HUES6 (cell line): ENCODE measurements at regions not wholly inside any gene's neighbourhood (a gene's known extent, or its start where the extent isn't known, plus 50 kb on each side); places are given as distances from the start of the nearest gene placed in this dataset.

Experiments used
- H3K27ac ChIP-seq: 2 replicates; pipeline ENCODE4 v1.7.0; 2013; ENCODE audit warnings: low read depth, mild to moderate bottlenecking, low read length, inconsistent platforms
- H3K27me3 ChIP-seq: 2 replicates; pipeline ENCODE4 v1.6.1; 2013; ENCODE audit warnings: low read length; ENCODE audit not compliant: control insufficient read depth, insufficient read depth
- H3K36me3 ChIP-seq: 2 replicates; pipeline ENCODE4 v1.6.1; 2013; ENCODE audit warnings: low read length; ENCODE audit not compliant: control insufficient read depth, insufficient read depth
- H3K4me1 ChIP-seq: 2 replicates; pipeline ENCODE4 v1.6.1; 2013; ENCODE audit warnings: low read length; ENCODE audit not compliant: control insufficient read depth, insufficient read depth
- H3K4me3 ChIP-seq: 2 replicates; pipeline ENCODE4 v1.5.1; 2013; ENCODE audit warnings: low read depth, low read length
- H3K9ac ChIP-seq: one replicate; pipeline ENCODE4 v1.6.1; 2013; ENCODE audit warnings: mild to moderate bottlenecking, low read length
- H3K9me3 ChIP-seq: 2 replicates; pipeline ENCODE4 v1.6.1; 2013; ENCODE audit warnings: low read depth, low read length; ENCODE audit not compliant: control insufficient read depth, insufficient read depth

GRCh38 chr13:80235967-80236302, 105.0 kb downstream of the SPRY2 start:
- Histone ChIP-seq H3K9ac (no peak overlapping the region), H3K36me3 (no peaks in the 10 kb centered on the region), H3K27ac (no peak overlapping the region), H3K27me3 (no peaks in the 10 kb centered on the region), H3K9me3 (no peaks in the 10 kb centered on the region), H3K4me1 (peaks cover 9% of the 10 kb centered on the region; the same call in 1 of the 2 replicates), H3K4me3 (no peak overlapping the region)

GRCh38 chr13:80235166-80235966, 105.6 kb downstream of the SPRY2 start:
- H3K27me3 ChIP-seq, result no peaks in the 10 kb centered on the region
- H3K9me3 ChIP-seq, result no peaks in the 10 kb centered on the region
- H3K4me1 ChIP-seq, result peaks cover 9% of the 10 kb centered on the region; the same call in 1 of the 2 replicates
- H3K36me3 ChIP-seq, result no peaks in the 10 kb centered on the region
- H3K9ac ChIP-seq, result no peak overlapping the region
- no peak overlapping the region; the same call in 1 of the 2 replicates for H3K27ac ChIP-seq
- H3K4me3 ChIP-seq, result no peak overlapping the region

GRCh38 chr13:80227645-80228044, 113.3 kb downstream of the SPRY2 start:
- Histone ChIP-seq H3K36me3 (no peaks in the 10 kb centered on the region), H3K4me1 (no peaks in the 10 kb centered on the region), H3K27me3 (no peaks in the 10 kb centered on the region), H3K9me3 (peaks cover 5% of the 10 kb centered on the region), H3K4me3 (no peak overlapping the region), H3K27ac (no peak overlapping the region), H3K9ac (no peak overlapping the region)

GRCh38 chr13:80226645-80227044, 114.3 kb downstream of the SPRY2 start:
- H3K27ac ChIP-seq, result no peak overlapping the region

GRCh38 chr13:80224468-80224867, 116.5 kb downstream of the SPRY2 start:
- peaks cover 5% of the 10 kb centered on the region for H3K9me3 ChIP-seq

More at GRCh38 chr13:80226645-80227044, 114.3 kb downstream of the SPRY2 start:
- Histone ChIP-seq H3K9ac (no peak overlapping the region), H3K9me3 (peaks cover 5% of the 10 kb centered on the region), H3K36me3 (no peaks in the 10 kb centered on the region), H3K4me3 (no peak overlapping the region), H3K27me3 (no peaks in the 10 kb centered on the region), H3K4me1 (no peaks in the 10 kb centered on the region)

GRCh38 chr13:80217614-80218456, 123.1 kb downstream of the SPRY2 start:
- H3K27ac ChIP-seq, result peak overlapping the region; percentile 1; the same call in 1 of the 2 replicates

More at GRCh38 chr13:80224468-80224867, 116.5 kb downstream of the SPRY2 start:
- Histone ChIP-seq H3K9ac (no peak overlapping the region), H3K4me1 (no peaks in the 10 kb centered on the region), H3K36me3 (no peaks in the 10 kb centered on the region), H3K27ac (no peak overlapping the region), H3K4me3 (no peak overlapping the region), H3K27me3 (no peaks in the 10 kb centered on the region)

GRCh38 chr13:80215368-80215767, 125.6 kb downstream of the SPRY2 start:
- Histone ChIP-seq H3K9me3 (0 out of 2 replicates have a peak, but pooled peaks cover 2% of the 10 kb centered on the region), H3K4me3 (no peak overlapping the region), H3K36me3 (no peaks in the 10 kb centered on the region), H3K27me3 (no peaks in the 10 kb centered on the region), H3K9ac (no peak overlapping the region), H3K4me1 (peaks cover 32% of the 10 kb centered on the region), H3K27ac (peak overlapping the region; percentile 30; the same call in 1 of the 2 replicates)

More at GRCh38 chr13:80217614-80218456, 123.1 kb downstream of the SPRY2 start:
- Histone ChIP-seq H3K9me3 (peaks cover 4% of the 10 kb centered on the region), H3K9ac (no peak overlapping the region), H3K4me3 (no peak overlapping the region), H3K27me3 (no peaks in the 10 kb centered on the region), H3K4me1 (peaks cover 32% of the 10 kb centered on the region), H3K36me3 (no peaks in the 10 kb centered on the region)

- Histone ChIP-seq H3K4me3 (no peak overlapping the region), H3K36me3 (no peaks in the 10 kb centered on the region), H3K27me3 (no peaks in the 10 kb centered on the region), H3K27ac (peak overlapping the region; percentile 40; the same call in 1 of the 2 replicates), H3K9me3 (0 out of 2 replicates have a peak, but pooled peaks cover 2% of the 10 kb centered on the region), H3K4me1 (peaks cover 38% of the 10 kb centered on the region), H3K9ac (no peak overlapping the region)
These were observed 126.4 kb downstream of the SPRY2 start for GRCh38 chr13:80214521-80214991.

GRCh38 chr13:80214050-80214449, 126.9 kb downstream of the SPRY2 start:
- H3K4me1 ChIP-seq, result peaks cover 38% of the 10 kb centered on the region
- peak overlapping the region; percentile 40; the same call in 1 of the 2 replicates for H3K27ac ChIP-seq
- H3K27me3 ChIP-seq, result no peaks in the 10 kb centered on the region
- H3K36me3 ChIP-seq, result no peaks in the 10 kb centered on the region
- no peaks in the 10 kb centered on the region for H3K9me3 ChIP-seq
- H3K9ac ChIP-seq, result no peak overlapping the region
- no peak overlapping the region for H3K4me3 ChIP-seq

GRCh38 chr13:80213201-80213600, 127.7 kb downstream of the SPRY2 start:
- Histone ChIP-seq H3K4me3 (no peak overlapping the region), H3K36me3 (no peaks in the 10 kb centered on the region), H3K27me3 (no peaks in the 10 kb centered on the region), H3K4me1 (peaks cover 35% of the 10 kb centered on the region), H3K9me3 (no peaks in the 10 kb centered on the region), H3K9ac (no peak overlapping the region), H3K27ac (no peak overlapping the region)

GRCh38 chr13:80211566-80211965, 129.4 kb downstream of the SPRY2 start:
- Histone ChIP-seq H3K27ac (no peak overlapping the region), H3K9me3 (no peaks in the 10 kb centered on the region), H3K27me3 (no peaks in the 10 kb centered on the region), H3K4me3 (no peak overlapping the region), H3K4me1 (peaks cover 24% of the 10 kb centered on the region), H3K36me3 (no peaks in the 10 kb centered on the region), H3K9ac (no peak overlapping the region)
